ENCODE measurements at regions not wholly inside any gene's neighbourhood (a gene's known extent, or its start where the extent isn't known, plus 50 kb on each side); places are given as distances from the start of the nearest gene placed in this dataset.

DNA sequence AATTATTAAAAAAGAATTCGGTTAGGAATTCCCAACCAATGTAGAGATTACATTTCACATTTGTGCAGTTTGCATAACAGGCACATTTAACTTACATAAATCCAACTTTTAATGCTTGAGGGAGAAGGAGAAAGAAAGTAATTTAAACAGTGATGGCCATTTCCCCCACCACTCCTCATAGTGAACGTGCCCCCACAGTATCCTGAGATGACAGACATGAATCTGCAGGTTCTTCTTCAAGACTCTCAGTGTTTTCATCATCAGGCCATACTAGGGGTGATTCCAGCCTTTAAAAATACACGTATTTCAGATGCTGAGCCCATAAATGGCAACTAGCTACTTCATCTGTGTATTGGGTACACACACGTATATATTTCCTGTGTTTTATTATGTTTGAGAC, 51.3 kb upstream of the WIPF1 start:
- BruUV-seq (replicated peaks), result no TSS peak
- Histone ChIP-seq H3K9me3 (ENCODE audit: control insufficient read depth, insufficient read depth, low read depth, low read length) (no peaks in the 10 kb centered on the region), H3K27ac (ENCODE audit: low read length) (no peak overlapping the region), H3K4me1 (ENCODE audit: control insufficient read depth, insufficient read depth, low read length) (no peaks in the 10 kb centered on the region), H3K36me3 (ENCODE audit: control insufficient read depth, insufficient read depth, low read length) (no peaks in the 10 kb centered on the region), H3K4me3 (ENCODE audit: low read depth in 2 of 2, low read length in 2 of 2) (no peak overlapping the region), H3K27me3 (ENCODE audit: control insufficient read depth, insufficient read depth, low read length) (no peaks in the 10 kb centered on the region; the same call in 1 of the 2 replicates)
- DNase-seq (ENCODE audit: low read depth, low spot score) (no peak), ATAC-seq (no peak)
- TF ChIP-seq POLR2AphosphoS5 (IDR thresholded peaks at IDR 0.05; ENCODE audit: low read depth, low read length), result no peak
- TF ChIP-seq, protein P1, sequence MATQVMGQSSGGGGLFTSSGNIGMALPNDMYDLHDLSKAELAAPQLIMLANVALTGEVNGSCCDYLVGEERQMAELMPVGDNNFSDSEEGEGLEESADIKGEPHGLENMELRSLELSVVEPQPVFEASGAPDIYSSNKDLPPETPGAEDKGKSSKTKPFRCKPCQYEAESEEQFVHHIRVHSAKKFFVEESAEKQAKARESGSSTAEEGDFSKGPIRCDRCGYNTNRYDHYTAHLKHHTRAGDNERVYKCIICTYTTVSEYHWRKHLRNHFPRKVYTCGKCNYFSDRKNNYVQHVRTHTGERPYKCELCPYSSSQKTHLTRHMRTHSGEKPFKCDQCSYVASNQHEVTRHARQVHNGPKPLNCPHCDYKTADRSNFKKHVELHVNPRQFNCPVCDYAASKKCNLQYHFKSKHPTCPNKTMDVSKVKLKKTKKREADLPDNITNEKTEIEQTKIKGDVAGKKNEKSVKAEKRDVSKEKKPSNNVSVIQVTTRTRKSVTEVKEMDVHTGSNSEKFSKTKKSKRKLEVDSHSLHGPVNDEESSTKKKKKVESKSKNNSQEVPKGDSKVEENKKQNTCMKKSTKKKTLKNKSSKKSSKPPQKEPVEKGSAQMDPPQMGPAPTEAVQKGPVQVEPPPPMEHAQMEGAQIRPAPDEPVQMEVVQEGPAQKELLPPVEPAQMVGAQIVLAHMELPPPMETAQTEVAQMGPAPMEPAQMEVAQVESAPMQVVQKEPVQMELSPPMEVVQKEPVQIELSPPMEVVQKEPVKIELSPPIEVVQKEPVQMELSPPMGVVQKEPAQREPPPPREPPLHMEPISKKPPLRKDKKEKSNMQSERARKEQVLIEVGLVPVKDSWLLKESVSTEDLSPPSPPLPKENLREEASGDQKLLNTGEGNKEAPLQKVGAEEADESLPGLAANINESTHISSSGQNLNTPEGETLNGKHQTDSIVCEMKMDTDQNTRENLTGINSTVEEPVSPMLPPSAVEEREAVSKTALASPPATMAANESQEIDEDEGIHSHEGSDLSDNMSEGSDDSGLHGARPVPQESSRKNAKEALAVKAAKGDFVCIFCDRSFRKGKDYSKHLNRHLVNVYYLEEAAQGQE (IDR thresholded peaks at IDR 0.05; ENCODE audit: insufficient read depth in 1 of 2, low read depth in 2 of 2, low read length in 1 of 2), result no peak
- TF ChIP-seq SIN3A (IDR thresholded peaks at IDR 0.05; ENCODE audit: borderline replicate concordance, insufficient read depth, low read depth, low read length), result no peak
- no peak for TF ChIP-seq TCF7L2 (IDR thresholded peaks at IDR 0.05; ENCODE audit: low read depth, low read length)
- TF ChIP-seq, protein P2, sequence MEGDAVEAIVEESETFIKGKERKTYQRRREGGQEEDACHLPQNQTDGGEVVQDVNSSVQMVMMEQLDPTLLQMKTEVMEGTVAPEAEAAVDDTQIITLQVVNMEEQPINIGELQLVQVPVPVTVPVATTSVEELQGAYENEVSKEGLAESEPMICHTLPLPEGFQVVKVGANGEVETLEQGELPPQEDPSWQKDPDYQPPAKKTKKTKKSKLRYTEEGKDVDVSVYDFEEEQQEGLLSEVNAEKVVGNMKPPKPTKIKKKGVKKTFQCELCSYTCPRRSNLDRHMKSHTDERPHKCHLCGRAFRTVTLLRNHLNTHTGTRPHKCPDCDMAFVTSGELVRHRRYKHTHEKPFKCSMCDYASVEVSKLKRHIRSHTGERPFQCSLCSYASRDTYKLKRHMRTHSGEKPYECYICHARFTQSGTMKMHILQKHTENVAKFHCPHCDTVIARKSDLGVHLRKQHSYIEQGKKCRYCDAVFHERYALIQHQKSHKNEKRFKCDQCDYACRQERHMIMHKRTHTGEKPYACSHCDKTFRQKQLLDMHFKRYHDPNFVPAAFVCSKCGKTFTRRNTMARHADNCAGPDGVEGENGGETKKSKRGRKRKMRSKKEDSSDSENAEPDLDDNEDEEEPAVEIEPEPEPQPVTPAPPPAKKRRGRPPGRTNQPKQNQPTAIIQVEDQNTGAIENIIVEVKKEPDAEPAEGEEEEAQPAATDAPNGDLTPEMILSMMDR (IDR thresholded peaks at IDR 0.05), result no peak
- POLR2A ChIA-PET, result no interaction called here
- CTCF ChIA-PET, result no interaction called here
- intact Hi-C loops (cut with micrococcal nuclease; ENCODE audit: unreplicated experiment) (no loop called here), in situ Hi-C loops (cut with HindIII; ENCODE audit: low pct_unique_long_range_greater_than_20kb, low sequenced_read_pairs) (no loop called here)
